GM12891 (cell line): ENCODE measurements at regions not wholly inside any gene's neighbourhood (a gene's known extent, or its start where the extent isn't known, plus 50 kb on each side); places are given as distances from the start of the nearest gene placed in this dataset.
A peak's percentile ranks its signal among the peaks of the same experiment; 100 is the strongest.
"Not testable (repeated sequence)": the region's sequence is repeated elsewhere in the genome, so short reads cannot be mapped to it uniquely, and the experiment has no call there.

Experiments
- DNase-seq: peaks from one replicate; pipeline ENCODE4 v3.0.0; 2011; ENCODE audit warnings: low spot score; ENCODE audit not compliant: insufficient read length
- FAIRE-seq: peaks from 2 replicates; lab custom pipeline; 2011; peaks lifted over from hg19 to GRCh38; lab: Jason Lieb, UNC
- PAX5 ChIP-seq: IDR thresholded peaks from 2 replicates; pipeline ENCODE4 v1.6.1; 2011; ENCODE audit warnings: low read length, moderate library complexity, mild to moderate bottlenecking; ENCODE audit not compliant: insufficient read depth, severe bottlenecking
- POLR2A ChIP-seq: IDR thresholded peaks from 2 replicates; pipeline ENCODE4 v1.6.1; 2011; ENCODE audit warnings: low read depth, low read length, control low read depth
- POLR2AphosphoS5 ChIP-seq: IDR thresholded peaks from 2 replicates; pipeline ENCODE4 v1.6.1; 2011; ENCODE audit warnings: low read depth, low read length, control low read depth
- POU2F2 ChIP-seq: IDR thresholded peaks from 2 replicates; pipeline ENCODE4 v1.6.1; 2011; ENCODE audit warnings: low read depth, mild to moderate bottlenecking, control low read depth, low read length, moderate library complexity
- SPI1 ChIP-seq: IDR thresholded peaks from 2 replicates; pipeline ENCODE4 v1.6.1; 2011; ENCODE audit warnings: low read depth, low read length, control low read depth
- TAF1 ChIP-seq: IDR thresholded peaks from 2 replicates; pipeline ENCODE4 v1.6.1; 2011; ENCODE audit warnings: low read depth, low read length, control low read depth

DNA sequence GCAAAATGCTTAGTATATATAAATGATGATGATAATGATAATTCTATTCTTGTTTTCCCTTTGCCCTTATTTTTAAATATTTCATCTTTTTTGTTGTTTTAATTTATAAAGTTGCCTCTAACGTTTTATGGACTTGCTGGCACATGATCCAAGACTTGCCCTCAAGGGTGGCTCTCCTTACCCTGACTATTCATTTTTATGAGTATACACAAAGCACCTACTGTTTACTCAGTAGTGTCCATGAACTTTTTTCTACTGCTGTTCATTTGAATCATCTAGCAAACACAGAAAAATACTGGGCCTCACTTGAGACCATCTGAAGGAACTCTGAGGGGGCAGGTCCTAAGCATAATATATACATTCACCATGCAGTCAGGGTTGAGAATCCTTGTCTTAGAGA, 276.2 kb downstream of the AACS start:
- TF ChIP-seq POU2F2: no peak
- TF ChIP-seq POLR2A: no peak
- FAIRE-seq: no peak
- no peak for DNase-seq

DNA sequence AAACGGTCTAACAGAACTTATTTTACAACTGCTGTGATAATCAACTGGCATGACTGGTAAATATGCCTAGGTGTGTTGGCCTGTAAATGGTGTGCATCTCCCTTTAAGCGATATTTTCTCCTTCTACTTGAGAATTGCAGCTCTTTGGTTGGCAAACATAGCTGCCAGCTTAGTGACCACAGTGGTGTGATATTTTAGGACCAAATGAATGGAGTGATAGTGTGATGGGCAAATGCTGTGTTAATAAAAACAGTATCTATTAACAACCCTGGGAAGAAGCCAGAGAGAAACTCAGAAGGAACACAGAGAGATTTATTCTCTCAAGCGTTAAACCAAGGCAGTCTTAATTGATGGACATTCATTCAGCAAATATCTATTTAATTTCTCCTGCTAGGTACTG, 278.4 kb downstream of the AACS start:
- FAIRE-seq (no peak), DNase-seq (no peak)
- TF ChIP-seq PAX5 (no peak), POLR2A (no peak)

DNA sequence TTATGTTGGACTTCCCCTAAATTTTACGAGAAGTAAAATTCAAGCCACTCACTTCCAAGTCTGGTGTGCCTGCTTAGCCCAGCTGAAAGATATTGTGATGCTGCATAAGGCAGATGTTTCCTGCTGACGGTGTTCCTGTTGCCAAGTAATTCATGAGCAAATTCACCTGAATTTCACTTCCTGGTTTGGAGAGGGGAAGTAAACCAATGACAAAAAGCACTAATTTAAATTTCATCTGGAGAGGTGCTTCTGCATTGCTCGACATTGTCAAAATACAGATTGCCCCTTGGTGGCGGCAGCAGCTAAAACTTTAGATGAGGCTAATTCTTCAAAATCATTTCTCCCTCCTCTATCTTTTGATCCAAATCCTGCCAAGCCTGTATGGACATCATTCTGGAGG, 281.1 kb downstream of the AACS start:
- FAIRE-seq (no peak), DNase-seq (no peak)
- TF ChIP-seq POLR2AphosphoS5: no peak
- TF ChIP-seq PAX5: no peak
- no peak for TF ChIP-seq POLR2A
- TF ChIP-seq SPI1: peak; percentile 57
- TF ChIP-seq POU2F2: no peak

DNA sequence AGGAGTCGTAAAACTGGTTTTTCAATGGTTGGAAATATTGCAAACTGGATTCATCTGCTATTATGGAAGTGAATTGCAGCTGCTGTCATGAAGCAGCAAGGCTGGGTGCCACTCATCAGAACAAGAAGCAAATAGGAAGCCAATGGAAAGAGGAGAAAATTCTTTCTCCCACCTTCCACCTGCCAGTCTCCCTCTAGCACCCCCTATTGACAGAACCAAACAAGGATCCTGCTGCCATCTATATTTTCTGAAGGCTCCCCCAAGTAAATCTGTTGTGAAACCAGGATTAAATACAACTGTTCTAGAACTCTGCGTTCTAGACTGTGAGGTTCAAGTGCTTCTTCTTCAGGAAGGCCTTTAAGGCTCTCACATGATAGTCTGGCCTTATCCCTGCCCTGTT, 286.6 kb downstream of the AACS start:
- no peak for FAIRE-seq
- TF ChIP-seq POLR2A (no peak), SPI1 (no peak), TAF1 (no peak), PAX5 (no peak), POLR2AphosphoS5 (no peak), POU2F2 (no peak)
- DNase-seq: no peak

DNA sequence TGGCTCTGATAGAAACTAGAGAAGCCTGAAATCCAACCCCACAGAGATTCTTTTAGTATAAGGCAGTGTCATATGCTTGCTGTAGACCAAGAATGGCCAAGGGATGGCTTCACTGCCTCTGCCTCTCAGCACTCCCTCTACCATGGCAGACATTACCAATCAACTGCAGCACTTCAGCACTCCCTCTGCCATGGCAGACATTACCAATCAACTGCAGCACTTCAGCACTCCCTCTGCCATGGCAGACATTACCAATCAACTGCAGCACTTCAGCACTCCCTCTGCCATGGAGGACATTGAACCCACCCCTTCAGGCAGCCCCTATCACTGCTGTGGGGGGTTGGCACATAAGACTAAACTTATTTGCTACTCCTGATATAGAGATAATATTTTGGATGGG, 287.8 kb downstream of the AACS start:
- DNase-seq, FAIRE-seq: not testable (repeated sequence)

DNA sequence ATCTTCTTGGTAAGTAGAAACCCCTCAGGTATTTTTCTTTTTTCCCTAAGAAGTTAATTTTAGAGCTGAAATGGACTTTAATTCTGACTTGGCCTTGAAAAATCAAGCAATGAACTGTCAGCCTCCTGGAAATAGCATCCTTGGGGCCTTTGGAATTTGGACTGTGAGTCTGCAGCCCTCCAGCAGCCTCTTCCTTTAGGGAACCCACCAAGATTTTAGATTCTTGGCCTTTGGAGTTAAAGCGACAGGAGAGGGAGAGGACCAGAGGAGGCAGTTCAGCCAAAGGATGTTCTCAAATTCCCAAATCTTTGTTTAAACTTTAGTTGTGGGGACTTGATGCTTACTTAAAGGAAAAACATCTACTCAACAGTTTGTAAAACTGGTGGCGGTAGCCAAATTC, 288.6 kb downstream of the AACS start:
- TF ChIP-seq SPI1 (no peak), POLR2A (no peak), TAF1 (no peak), POLR2AphosphoS5 (no peak), POU2F2 (no peak), PAX5 (no peak)
- no peak for DNase-seq
- no peak for FAIRE-seq

DNA sequence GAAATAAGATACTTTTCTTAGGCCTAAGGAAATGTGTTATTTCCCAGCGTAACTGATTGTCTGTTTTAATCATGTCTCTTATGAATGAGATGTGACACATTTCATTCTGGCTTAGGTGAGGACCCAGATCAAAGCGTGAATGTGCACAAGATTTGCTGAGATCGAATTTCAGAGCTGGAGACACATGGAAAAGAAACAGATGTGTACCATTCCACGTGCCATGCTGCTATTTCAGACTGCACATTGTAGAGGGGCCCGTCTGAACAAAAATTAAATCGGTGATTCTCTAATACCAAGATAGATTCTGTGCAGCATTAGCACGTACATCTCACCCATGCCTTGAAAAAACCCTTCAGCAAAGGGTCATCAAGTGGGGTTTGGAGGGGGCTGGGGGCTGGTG, 290.4 kb downstream of the AACS start:
- no peak for FAIRE-seq
- DNase-seq: no peak
- TF ChIP-seq PAX5 (no peak), POLR2AphosphoS5 (no peak), TAF1 (no peak), SPI1 (no peak), POU2F2 (no peak), POLR2A (no peak)

DNA sequence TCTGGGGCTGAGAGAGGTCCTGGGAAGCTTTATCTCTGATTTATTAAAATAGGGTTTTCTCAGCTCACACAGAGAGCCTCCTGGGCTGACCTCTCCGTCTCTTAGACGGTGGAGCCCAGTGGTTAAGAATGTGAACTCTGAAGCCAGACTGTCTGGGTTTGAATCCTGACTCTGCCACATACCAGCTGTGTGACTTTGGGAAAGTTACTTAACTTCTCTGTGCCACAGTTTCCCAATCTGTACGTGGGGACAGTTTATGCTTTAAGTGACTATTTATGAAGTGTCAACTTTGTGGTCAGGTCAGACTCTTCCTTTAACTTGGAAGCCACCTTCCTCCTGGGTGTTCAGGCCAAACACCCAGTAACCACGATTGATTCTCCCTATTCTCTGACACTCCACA, 290.9 kb downstream of the AACS start:
- FAIRE-seq (no peak), DNase-seq (no peak)

DNA sequence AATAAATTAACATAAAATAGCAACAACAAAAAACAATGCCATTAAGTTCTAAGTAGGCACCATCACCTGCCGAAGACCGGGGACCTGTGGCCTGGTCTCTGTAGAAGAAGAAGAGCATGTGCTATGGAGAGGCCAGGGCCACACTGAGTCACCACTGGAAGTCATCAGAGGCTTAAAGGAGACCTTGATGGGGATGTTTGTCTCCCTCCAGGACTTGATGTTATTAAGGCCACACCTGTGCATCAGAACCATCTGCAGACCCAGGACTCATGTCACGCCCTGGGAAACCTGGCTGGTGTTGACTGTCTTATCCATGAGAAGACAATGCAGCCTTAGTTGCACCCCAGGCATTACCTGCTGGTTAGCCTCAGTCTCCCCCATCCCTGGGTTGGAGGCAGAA, 292.3 kb downstream of the AACS start:
- DNase-seq (no peak), FAIRE-seq (no peak)
- TF ChIP-seq POLR2AphosphoS5 (no peak), SPI1 (no peak), TAF1 (no peak), PAX5 (no peak), POLR2A (no peak), POU2F2 (no peak)

More for the DNA sequence above, 290.9 kb downstream of the AACS start:
- TF ChIP-seq POLR2AphosphoS5 (no peak), POU2F2 (no peak), SPI1 (no peak), PAX5 (no peak), POLR2A (no peak), TAF1 (no peak)

DNA sequence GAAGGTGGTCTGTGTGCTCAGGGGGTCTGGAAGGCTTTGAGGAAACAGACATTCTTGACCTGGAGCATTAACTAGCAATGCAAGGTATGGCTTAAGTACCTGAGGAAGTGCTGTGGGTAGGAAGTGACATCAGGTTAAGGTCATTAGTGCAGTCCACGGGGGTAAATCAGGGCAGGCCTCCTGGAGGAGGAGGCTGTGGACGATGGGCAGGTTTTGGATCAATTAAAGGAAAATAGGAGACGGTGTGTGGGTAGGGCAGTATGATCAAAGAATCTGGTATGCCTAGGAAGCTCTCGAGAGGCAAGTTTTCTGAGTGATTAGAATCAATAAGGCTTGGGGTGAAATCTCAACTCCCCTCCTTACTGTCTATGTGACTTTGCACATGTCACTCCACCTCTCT, 295.3 kb downstream of the AACS start:
- FAIRE-seq (no peak), DNase-seq (no peak)
- TF ChIP-seq SPI1: no peak
- TF ChIP-seq TAF1: no peak
- no peak for TF ChIP-seq PAX5
- no peak for TF ChIP-seq POU2F2
- TF ChIP-seq POLR2A: no peak
- TF ChIP-seq POLR2AphosphoS5: no peak

DNA sequence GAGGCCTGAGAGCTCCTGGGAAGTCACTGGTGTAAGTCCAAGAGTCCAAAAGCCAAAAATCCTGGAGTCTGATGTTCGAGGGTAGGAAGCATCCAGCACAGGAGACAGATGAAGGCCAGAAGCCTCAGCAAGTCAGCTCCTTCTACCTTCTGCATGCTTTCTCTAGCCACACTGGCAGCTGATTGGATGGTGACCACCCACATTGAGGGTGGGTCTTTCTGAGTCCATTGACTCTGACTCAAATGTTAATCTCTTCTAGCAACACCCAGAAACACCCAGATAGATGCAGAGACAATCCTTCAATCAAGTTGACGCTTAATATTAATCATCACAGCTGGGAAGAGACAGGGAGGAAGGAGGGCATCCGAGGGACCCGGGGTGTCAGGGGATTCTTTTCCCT, 305.8 kb downstream of the AACS start:
- no peak for DNase-seq
- TF ChIP-seq SPI1 (no peak), PAX5 (no peak), POLR2A (no peak), POLR2AphosphoS5 (no peak), POU2F2 (no peak), TAF1 (no peak)
- FAIRE-seq: no peak

DNA sequence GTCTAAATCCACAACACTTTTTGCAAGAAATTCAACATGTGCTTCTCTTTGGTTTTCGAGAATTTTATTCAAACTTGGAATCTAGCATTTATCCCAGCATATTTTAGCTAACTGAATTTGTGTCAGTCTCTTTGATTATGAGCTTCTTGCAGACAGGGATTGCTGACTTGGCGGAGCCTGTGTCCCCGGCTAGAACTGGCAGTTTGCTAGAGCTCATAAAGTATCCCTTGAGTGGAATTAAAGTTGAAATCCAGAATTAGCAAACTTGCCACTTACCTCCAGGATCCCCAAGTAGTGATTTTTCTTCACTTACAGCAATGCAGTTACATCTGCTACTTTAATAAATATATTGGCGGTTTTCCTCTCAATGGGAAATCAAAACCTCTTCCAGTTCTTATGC, 306.9 kb downstream of the AACS start:
- no peak for DNase-seq
- no peak for FAIRE-seq
- TF ChIP-seq POLR2A (no peak), POLR2AphosphoS5 (no peak), PAX5 (no peak), SPI1 (no peak), POU2F2 (no peak), TAF1 (no peak)
